Hepatocyte (in vitro differentiated cells): ENCODE measurements at regions not wholly inside any gene's neighbourhood (a gene's known extent, or its start where the extent isn't known, plus 50 kb on each side); places are given as distances from the start of the nearest gene placed in this dataset.
"Not testable (repeated sequence)": the region's sequence is repeated elsewhere in the genome, so short reads cannot be mapped to it uniquely, and the experiment has no call there.

Source experiments
- EZH2 ChIP-seq: fragments of 200-600 bp; sonication (generic); IDR thresholded peaks from 2 replicates; pipeline ENCODE4 v1.6.1; 2016; ENCODE audit warnings: antibody characterized with exemption, mild to moderate bottlenecking, borderline replicate concordance
- EZH2phosphoT487 ChIP-seq: fragments of 200-600 bp; sonication (generic); IDR thresholded peaks from one replicate; pipeline ENCODE4 v1.6.1; 2018; ENCODE audit warnings: antibody characterized with exemption, mild to moderate bottlenecking, low read depth, moderate library complexity; ENCODE audit not compliant: unreplicated experiment, severe bottlenecking
- TF ChIP-seq, protein P1 (sequence below): fragments of 200-600 bp; sonication (generic); IDR thresholded peaks from 2 replicates; pipeline ENCODE4 v1.5.1; 2016; ENCODE audit warnings: antibody characterized with exemption, mild to moderate bottlenecking; ENCODE audit not compliant: poor library complexity

DNA sequence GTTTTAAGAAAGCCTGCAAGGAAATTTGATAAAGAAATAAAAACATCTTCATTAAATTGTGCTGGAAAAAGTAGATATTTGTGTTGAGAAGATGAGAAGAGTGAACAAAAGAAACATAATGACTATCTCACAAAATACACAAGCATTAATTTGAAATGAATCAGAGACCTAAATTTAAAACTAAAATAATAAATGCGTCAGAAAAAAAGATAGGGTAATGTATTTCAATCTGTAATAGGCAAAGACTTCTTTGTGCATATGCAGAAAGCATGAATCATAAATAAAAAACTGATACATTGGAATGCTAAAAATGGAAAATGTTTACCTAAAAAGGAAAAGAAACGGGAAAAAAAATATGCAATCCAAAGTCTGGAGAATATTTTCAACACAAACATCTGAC is 278.5 kb upstream of the RAI14 start:
- TF ChIP-seq, protein P1, sequence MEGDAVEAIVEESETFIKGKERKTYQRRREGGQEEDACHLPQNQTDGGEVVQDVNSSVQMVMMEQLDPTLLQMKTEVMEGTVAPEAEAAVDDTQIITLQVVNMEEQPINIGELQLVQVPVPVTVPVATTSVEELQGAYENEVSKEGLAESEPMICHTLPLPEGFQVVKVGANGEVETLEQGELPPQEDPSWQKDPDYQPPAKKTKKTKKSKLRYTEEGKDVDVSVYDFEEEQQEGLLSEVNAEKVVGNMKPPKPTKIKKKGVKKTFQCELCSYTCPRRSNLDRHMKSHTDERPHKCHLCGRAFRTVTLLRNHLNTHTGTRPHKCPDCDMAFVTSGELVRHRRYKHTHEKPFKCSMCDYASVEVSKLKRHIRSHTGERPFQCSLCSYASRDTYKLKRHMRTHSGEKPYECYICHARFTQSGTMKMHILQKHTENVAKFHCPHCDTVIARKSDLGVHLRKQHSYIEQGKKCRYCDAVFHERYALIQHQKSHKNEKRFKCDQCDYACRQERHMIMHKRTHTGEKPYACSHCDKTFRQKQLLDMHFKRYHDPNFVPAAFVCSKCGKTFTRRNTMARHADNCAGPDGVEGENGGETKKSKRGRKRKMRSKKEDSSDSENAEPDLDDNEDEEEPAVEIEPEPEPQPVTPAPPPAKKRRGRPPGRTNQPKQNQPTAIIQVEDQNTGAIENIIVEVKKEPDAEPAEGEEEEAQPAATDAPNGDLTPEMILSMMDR = not testable (repeated sequence)
- TF ChIP-seq EZH2, EZH2phosphoT487: not testable (repeated sequence)
